PC-9 (cell line): ENCODE measurements at regions not wholly inside any gene's neighbourhood (a gene's known extent, or its start where the extent isn't known, plus 50 kb on each side); places are given as distances from the start of the nearest gene placed in this dataset.

Source experiments
- BruUV-seq: library from RNA; stranded (reverse); fragments of 400-500 nt; replicated peaks from 2 replicates; lab custom pipeline; 2021; lab: Mats Ljungman, UMichigan
- CTCF ChIA-PET: fragments of 300-600 bp; sonication (Branson Sonifier 250); formaldehyde crosslinking; loops from one replicate; lab custom pipeline; 2022; ENCODE audit warnings: antibody characterized with exemption; lab: Charles Lee
- POLR2A ChIA-PET: fragments of 300-600 bp; sonication (Branson Sonifier 250); formaldehyde crosslinking; loops from one replicate; lab custom pipeline; 2022; ENCODE audit warnings: antibody characterized with exemption; ENCODE audit not compliant: unreplicated experiment; lab: Charles Lee
- DNase-seq, 2 experiments: peaks; one replicate each; pipeline versions ENCODE4 v3.0.0 to v3.0.0-alpha.2; 2015 to 2022; ENCODE audit warnings: mixed read lengths in 1 of 2
- H2AFZ ChIP-seq: fragments of 200-600 bp; sonication (generic); 2 replicates; pipeline ENCODE4 v1.8.1; 2017; ENCODE audit warnings: antibody characterized with exemption
- H3F3A ChIP-seq: fragments of 200-600 bp; sonication (generic); 2 replicates; pipeline ENCODE4 v1.8.1; 2017; ENCODE audit warnings: antibody characterized with exemption, mild to moderate bottlenecking, low read depth; ENCODE audit not compliant: insufficient read depth
- H3K27ac ChIP-seq: fragments of 200-600 bp; sonication (generic); 2 replicates; pipeline ENCODE4 v1.6.1; 2016; ENCODE audit warnings: mixed run types
- H3K27me3 ChIP-seq: fragments of 200-600 bp; sonication (generic); 2 replicates; pipeline ENCODE4 v1.6.1; 2016; ENCODE audit warnings: low read depth, mixed run types; ENCODE audit not compliant: insufficient read depth
- H3K36me3 ChIP-seq: fragments of 200-600 bp; sonication (generic); 2 replicates; pipeline ENCODE4 v1.6.1; 2016; ENCODE audit warnings: low read depth, mixed run types
- H3K4me1 ChIP-seq: fragments of 200-600 bp; sonication (generic); replicated peaks from 2 replicates; pipeline ENCODE4 v1.6.1; 2016; ENCODE audit warnings: mixed run types; ENCODE audit not compliant: insufficient read depth
- H3K4me2 ChIP-seq: fragments of 200-600 bp; sonication (generic); 2 replicates; pipeline ENCODE4 v1.6.1; 2017; ENCODE audit warnings: mixed run types
- H3K4me3 ChIP-seq: fragments of 200-600 bp; sonication (generic); 2 replicates; pipeline ENCODE4 v1.6.1; 2016; ENCODE audit warnings: mixed run types
- H3K79me2 ChIP-seq: fragments of 200-600 bp; sonication (generic); 2 replicates; pipeline ENCODE4 v1.6.1; 2017; ENCODE audit warnings: low read depth, mixed run types
- H3K9me2 ChIP-seq: fragments of 200-600 bp; sonication (generic); 2 replicates; pipeline ENCODE4 v1.8.1; 2017; ENCODE audit warnings: mild to moderate bottlenecking; ENCODE audit not compliant: insufficient read depth
- H3K9me3 ChIP-seq: fragments of 200-600 bp; sonication (generic); 2 replicates; pipeline ENCODE4 v1.8.1; 2016; ENCODE audit warnings: low read depth; ENCODE audit not compliant: insufficient read depth
- H4K20me1 ChIP-seq: fragments of 200-600 bp; sonication (generic); 2 replicates; pipeline ENCODE4 v1.8.1; 2017; ENCODE audit not compliant: insufficient read depth
- CTCF ChIP-seq: fragments of 200-600 bp; sonication (generic); conservative IDR thresholded peaks from 2 replicates; pipeline ENCODE4 v1.6.1; 2017; ENCODE audit warnings: mixed run types, antibody characterized with exemption, mild to moderate bottlenecking, moderate library complexity
- EZH2 ChIP-seq: fragments of 200-600 bp; sonication (generic); IDR thresholded peaks from 2 replicates; pipeline ENCODE4 v1.8.0; 2017; ENCODE audit warnings: antibody characterized with exemption, low read depth
- intact Hi-C: fragments of 100-400 bp; cut with micrococcal nuclease; formaldehyde crosslinking; loops from one replicate; pipeline ENCODE4 v1.10.0; 2022; ENCODE audit not compliant: unreplicated experiment

- ChIA-PET CTCF (no interaction called here), POLR2A (no interaction called here)
- Histone ChIP-seq H3K27ac (no peak overlapping the region), H3F3A (no peaks in the 10 kb centered on the region), H3K4me2 (no peak overlapping the region), H3K4me3 (no peak overlapping the region), H2AFZ (no peak overlapping the region), H3K4me1 (no peaks in the 10 kb centered on the region), H4K20me1 (no peaks in the 10 kb centered on the region), H3K9me2 (no peaks in the 10 kb centered on the region), H3K9me3 (no peaks in the 10 kb centered on the region), H3K79me2 (no peaks in the 10 kb centered on the region), H3K36me3 (no peaks in the 10 kb centered on the region), H3K27me3 (no peaks in the 10 kb centered on the region)
- TF ChIP-seq EZH2: no peak
- TF ChIP-seq CTCF: no peak
- intact Hi-C loops: no loop called here
- no TSS peak for BruUV-seq
- no peak for DNase-seq
Measured at GRCh38 chr10:3385487-3385886, 212.9 kb upstream of the PITRM1 start.

- Histone ChIP-seq H3F3A (no peaks in the 10 kb centered on the region), H3K27ac (no peak overlapping the region), H3K4me3 (no peak overlapping the region), H3K36me3 (no peaks in the 10 kb centered on the region), H4K20me1 (no peaks in the 10 kb centered on the region), H3K4me2 (no peak overlapping the region), H3K4me1 (no peaks in the 10 kb centered on the region), H2AFZ (no peak overlapping the region), H3K9me2 (no peaks in the 10 kb centered on the region), H3K9me3 (no peaks in the 10 kb centered on the region), H3K79me2 (no peaks in the 10 kb centered on the region), H3K27me3 (no peaks in the 10 kb centered on the region)
- no TSS peak for BruUV-seq
- CTCF ChIA-PET: no interaction called here
- intact Hi-C loops: no loop called here
- no peak for DNase-seq
- POLR2A ChIA-PET: no interaction called here
- no peak for TF ChIP-seq EZH2
- TF ChIP-seq CTCF: no peak
Measured at GRCh38 chr10:3382092-3382491, 209.5 kb upstream of the PITRM1 start.

GRCh38 chr10:3380406-3381050 is 207.9 kb upstream of the PITRM1 start:
- Histone ChIP-seq H3K79me2 (no peaks in the 10 kb centered on the region), H3K9me3 (no peaks in the 10 kb centered on the region), H3K4me2 (no peak overlapping the region), H3K9me2 (no peaks in the 10 kb centered on the region), H4K20me1 (no peaks in the 10 kb centered on the region), H3K27me3 (no peaks in the 10 kb centered on the region), H3K36me3 (no peaks in the 10 kb centered on the region), H3K4me1 (no peaks in the 10 kb centered on the region), H3K27ac (no peak overlapping the region), H3K4me3 (no peak overlapping the region), H3F3A (no peaks in the 10 kb centered on the region), H2AFZ (no peak overlapping the region)
- intact Hi-C loops: no loop called here
- ChIA-PET POLR2A (no interaction called here), CTCF (no interaction called here)
- DNase-seq: no peak
- TF ChIP-seq CTCF: no peak
- TF ChIP-seq EZH2: no peak
- BruUV-seq: no TSS peak
